WTC11 (cell line): ENCODE measurements at regions not wholly inside any gene's neighbourhood (a gene's known extent, or its start where the extent isn't known, plus 50 kb on each side); places are given as distances from the start of the nearest gene placed in this dataset.

ENCODE experiments used
- ATF2 ChIP-seq: sonication (generic); formaldehyde crosslinking; IDR thresholded peaks from 2 replicates; pipeline ENCODE4 v1.8.1; 2022; ENCODE audit warnings: low read depth, missing genetic modification reagents, borderline replicate concordance
- ATF3 ChIP-seq: sonication (generic); formaldehyde crosslinking; conservative IDR thresholded peaks from 2 replicates; pipeline ENCODE4 v1.8.1; 2022; ENCODE audit warnings: mild to moderate bottlenecking, missing genetic modification reagents
- CREM ChIP-seq: sonication (generic); formaldehyde crosslinking; IDR thresholded peaks from 2 replicates; pipeline ENCODE4 v1.8.1; 2022; ENCODE audit warnings: mild to moderate bottlenecking, missing genetic modification reagents, moderate library complexity
- CTCF ChIP-seq: fragments of 200-600 bp; IDR thresholded peaks from 2 replicates; pipeline ENCODE4 v1.8.0; 2022; ENCODE audit warnings: antibody characterized with exemption
- NR3C1 ChIP-seq: sonication (generic); formaldehyde crosslinking; conservative IDR thresholded peaks from 2 replicates; pipeline ENCODE4 v1.8.1; 2023; ENCODE audit warnings: low read depth, mild to moderate bottlenecking, missing genetic modification reagents
- PRDM15 ChIP-seq: sonication (generic); formaldehyde crosslinking; IDR thresholded peaks from 2 replicates; pipeline ENCODE4 v1.8.0; 2022; ENCODE audit warnings: missing genetic modification reagents
- SP1 ChIP-seq: sonication (generic); formaldehyde crosslinking; conservative IDR thresholded peaks from 2 replicates; pipeline ENCODE4 v1.8.1; 2022; ENCODE audit warnings: missing genetic modification reagents

- TF ChIP-seq NR3C1, result no peak
- no peak for TF ChIP-seq CTCF
- TF ChIP-seq ATF2 (CRISPR knock-in tag), result no peak
- TF ChIP-seq PRDM15 (CRISPR knock-in tag), result no peak
- TF ChIP-seq ATF3 (CRISPR knock-in tag), result no peak
- no peak for TF ChIP-seq SP1 (CRISPR knock-in tag)
- TF ChIP-seq CREM (CRISPR knock-in tag), result no peak
These were observed 282.2 kb downstream of the CYP26B1 start for GRCh38 chr2:71865391-71865965.
